Activated CD4-positive, alpha-beta T cell treated with anti-CD3 and anti-CD28 coated beads for 48 hours (primary cell): ENCODE measurements at regions not wholly inside any gene's neighbourhood (a gene's known extent, or its start where the extent isn't known, plus 50 kb on each side); places are given as distances from the start of the nearest gene placed in this dataset.

Experiments used
- DNase-seq: peaks from one replicate; pipeline ENCODE4 v3.0.0-alpha.2; 2020

- DNase-seq, result no peak
Observed at GRCh38 chr2:41705634-41706033, 342.2 kb upstream of the PKDCC start.

DNA sequence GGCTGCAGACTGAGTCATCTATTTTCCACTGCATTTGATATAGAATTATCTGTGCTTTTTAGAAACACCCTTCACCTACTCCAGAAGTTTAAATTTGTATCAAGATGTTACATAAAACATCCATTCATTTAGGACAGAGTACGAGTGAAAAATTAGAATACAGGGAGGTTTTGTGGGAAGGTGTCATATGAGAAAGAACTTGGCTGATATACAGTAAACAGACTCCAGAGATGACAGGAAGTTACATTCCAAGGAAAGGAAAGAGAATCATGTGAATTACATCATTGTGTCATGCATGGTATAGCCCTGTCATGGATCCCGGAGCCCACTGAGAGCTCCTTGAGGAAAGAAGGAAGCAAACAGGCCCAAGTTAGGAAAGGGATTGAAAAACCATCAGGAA is 341.5 kb upstream of the PKDCC start:
- no peak for DNase-seq

DNA sequence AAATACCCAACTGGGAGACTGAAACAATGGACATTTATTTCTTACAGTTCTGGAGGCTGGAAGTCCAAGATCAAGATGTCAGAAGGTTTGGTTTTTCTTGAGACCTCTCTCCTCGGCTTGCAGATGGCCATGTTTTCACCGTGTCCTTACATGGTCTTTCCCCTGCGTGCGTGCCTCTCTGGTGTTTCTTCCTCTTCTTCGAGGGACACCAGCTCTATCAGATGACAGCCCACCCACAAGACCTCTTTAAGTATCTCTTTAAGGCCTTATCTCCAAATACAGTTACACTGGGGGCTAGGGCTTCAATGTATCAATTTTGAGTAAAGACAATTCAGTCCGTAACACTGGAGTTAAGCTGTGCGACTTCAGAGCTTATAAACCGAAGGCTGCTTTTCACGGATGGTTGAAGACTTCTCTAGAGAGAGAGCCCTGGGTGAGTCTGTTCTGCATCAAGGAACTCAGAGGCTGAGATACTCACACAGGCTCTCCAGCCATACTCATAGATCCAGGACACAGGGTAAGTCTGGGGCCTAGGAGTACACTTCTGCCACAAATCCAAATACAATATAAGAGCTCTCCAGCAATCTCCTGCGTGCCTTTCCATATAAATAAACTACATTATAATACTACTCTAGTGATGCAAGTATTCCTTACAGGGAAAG is 339.9 kb upstream of the PKDCC start:
- no peak for DNase-seq

GRCh38 chr2:41709702-41710599 is 337.9 kb upstream of the PKDCC start:
- no peak for DNase-seq

- DNase-seq, result no peak
Observed at GRCh38 chr2:41710944-41711343, 336.9 kb upstream of the PKDCC start.

DNA sequence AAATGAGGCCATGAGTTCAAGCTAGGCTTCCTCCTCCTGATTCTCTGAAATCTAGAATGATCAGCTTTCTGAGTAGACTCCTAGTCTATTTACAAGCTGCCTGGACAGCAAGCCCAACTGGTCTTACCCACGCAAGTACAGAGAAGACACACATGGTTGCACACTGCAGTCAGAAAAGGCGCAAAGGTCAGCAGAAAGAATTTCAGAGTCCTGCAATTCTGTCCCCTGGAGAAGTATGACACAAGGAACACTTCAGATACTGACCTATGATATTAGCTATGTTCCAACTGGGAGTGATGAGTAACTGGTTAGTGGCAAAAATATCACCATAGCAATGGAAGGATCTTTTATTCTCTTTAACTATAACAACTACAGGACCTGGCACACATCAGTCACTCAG is 336.1 kb upstream of the PKDCC start:
- DNase-seq, result no peak

DNA sequence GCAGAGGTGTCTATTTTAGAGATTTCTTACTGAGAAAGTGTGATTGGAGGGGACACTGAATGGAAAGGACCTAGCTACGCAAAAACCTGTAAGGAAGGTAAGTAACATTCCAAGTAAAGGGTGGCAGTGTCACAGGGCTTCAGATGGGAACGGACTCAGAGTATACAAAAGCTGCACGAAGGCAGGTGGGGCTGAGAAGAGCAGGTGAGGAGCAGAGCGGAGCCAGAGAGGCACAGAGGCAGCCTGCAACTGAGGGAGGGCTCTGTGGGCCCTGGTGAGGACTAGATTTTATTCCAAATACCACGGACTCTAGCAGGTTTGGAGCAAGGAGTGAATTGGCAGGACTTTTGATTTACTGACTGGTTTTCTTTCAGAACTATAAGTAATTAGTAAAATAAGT is 331.3 kb upstream of the PKDCC start:
- DNase-seq, result no peak

DNA sequence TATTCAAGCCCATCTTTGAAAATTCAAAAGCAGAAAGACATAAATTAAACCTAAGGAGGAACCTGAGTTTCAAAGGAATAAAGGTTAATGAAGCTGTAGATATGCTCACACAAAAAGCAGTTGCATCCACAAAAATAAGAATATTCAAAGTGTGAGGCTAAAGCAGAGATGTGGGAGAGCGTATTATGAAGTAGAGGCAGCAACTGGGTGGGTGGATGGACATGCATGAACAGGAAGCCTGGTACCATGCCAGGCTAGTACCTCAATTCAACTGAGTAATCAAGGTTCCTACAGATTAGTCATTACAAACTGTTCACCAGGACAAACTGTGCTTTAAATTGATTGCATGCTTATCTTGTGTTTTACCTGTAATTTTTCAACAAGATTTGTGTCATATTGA is 330.0 kb upstream of the PKDCC start:
- no peak for DNase-seq

DNA sequence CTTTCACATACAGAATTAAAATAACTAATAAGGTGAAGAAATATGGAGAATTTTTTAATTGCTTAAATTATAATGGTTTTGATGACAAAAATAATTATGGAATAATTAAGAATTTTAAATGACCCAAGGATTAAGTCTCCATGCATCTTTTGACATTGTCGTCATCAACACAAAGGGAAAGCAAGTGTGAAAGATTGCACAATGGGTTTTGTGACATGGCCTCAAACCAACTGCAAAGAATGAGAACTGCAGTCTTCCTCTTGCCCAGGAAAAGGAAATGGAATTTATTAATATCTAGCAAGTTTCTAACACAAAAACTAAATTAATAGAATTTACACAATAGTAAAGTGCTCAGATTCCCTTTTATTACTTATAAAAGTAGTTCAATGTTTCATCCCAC is 329.1 kb upstream of the PKDCC start:
- no peak for DNase-seq

DNA sequence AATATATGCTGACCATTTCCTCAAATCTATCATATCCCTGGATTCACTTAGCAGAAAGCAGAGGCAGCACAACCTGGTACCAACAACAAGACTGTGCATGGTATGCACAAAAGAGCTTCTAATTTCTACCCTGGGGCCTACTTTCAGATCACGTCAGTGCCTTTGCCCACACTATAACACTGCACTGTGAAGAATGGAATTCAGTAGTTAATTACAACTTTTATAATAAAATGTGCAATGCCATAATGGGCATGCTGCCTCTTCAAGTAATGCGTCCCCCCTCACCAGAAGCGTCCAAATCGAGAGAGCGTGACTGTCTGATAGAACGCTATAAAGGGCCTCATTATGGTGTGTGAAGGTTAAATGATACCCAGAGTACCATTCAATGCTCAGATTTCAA is 328.1 kb upstream of the PKDCC start:
- DNase-seq, result no peak

GRCh38 chr2:41720331-41721251 is 327.2 kb upstream of the PKDCC start:
- no peak for DNase-seq

- no peak for DNase-seq
Observed at GRCh38 chr2:41722668-41723369, 325.0 kb upstream of the PKDCC start.

DNA sequence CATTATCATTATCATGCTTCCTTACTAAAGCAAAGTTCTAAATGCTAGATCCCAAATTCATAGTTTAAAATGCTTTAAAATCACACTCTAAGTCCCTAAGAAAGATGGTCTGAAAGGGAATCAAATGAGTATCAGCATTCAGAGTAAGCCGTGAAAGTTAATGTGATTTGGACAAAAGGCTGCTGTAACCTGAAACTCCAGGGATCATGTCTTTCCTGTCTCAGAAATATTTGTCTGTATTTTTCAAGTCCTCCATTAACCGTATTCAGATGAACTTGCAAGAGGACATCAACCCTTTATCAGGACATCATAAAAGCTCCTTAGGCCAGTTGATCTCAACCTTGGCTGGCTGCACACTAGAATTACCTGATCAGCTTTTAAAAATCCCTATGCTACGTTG is 324.3 kb upstream of the PKDCC start:
- no peak for DNase-seq

DNA sequence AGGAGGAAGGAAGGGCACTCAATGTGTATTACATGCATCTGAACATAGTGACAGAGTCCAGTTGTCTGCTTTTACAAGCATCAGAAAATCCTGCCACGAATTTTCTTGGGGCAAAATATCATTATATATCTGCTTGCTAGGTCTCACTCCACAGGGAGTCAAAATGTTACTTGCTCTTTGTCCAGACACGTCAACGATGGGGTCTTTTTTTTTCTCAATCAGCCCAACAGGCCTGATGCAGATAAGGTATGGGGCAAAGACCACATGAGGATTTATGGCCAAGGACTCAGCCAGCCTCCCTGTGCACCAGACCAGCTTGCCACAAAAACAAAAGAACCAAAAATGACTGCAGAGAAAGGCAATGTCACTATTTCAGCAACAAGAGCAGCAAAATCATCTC is 323.4 kb upstream of the PKDCC start:
- no peak for DNase-seq

DNA sequence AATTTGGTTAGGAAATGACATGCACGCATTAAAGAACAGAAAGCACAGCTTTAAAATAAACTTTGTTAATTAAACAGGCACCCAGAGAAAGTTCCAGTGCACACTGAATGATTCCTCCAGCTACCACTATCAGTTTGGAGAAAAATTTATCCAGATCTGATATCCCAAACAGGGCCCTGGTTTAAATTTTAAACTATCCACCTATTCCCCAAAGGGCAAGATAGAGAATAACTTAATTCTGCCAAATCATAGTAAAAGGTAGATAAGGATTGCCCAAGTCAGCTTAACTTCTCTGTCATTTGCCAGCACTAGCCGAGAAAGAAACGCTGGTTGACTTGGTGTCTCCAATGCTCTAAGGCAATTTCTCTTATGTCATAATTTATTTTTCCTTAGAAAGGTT is 321.9 kb upstream of the PKDCC start:
- no peak for DNase-seq

DNA sequence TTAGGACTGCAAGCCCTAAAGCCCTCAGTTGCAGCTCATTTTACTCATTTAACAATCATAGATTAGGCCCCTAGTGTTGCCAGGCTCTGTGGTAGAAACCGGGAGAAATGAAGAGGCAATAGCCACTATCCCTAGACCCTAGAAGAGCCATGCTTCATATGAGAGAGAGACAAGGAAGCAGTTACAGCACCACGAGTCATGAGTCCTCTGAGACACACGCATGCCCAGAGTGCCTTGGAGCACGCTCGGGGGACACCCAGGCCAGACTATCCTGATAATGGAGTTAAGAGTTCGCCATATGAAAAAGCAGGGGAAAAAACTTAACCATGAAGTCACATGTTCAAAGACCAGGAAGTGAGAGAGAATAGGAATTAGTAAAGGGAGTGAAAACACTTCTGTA is 321.5 kb upstream of the PKDCC start:
- no peak for DNase-seq

DNA sequence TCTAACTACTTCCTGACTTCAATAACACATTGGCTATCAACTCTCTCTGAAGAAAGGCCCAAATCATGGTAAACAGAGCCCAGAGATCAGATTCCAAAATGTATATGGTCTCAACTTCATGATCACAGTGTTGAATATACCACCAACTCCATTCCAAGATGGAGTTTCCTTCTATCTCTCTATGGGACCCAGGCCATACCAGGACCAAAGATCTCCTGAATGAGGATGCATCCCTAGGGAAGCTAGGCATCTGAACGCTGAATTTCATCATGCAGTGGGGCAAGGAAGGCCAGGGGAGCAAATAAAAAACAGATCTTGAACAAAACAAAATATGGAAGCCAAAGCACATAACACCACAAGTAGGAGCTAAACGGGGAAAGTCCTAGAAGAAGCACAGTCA is 320.7 kb upstream of the PKDCC start:
- no peak for DNase-seq

GRCh38 chr2:41727711-41728110 is 320.1 kb upstream of the PKDCC start:
- DNase-seq, result no peak

- DNase-seq, result no peak
Observed at GRCh38 chr2:41728788-41729338, 319.0 kb upstream of the PKDCC start.

- DNase-seq, result no peak
Observed at GRCh38 chr2:41729800-41730364, 317.9 kb upstream of the PKDCC start.

- no peak for DNase-seq
Observed at GRCh38 chr2:41735006-41735405, 312.8 kb upstream of the PKDCC start.

DNA sequence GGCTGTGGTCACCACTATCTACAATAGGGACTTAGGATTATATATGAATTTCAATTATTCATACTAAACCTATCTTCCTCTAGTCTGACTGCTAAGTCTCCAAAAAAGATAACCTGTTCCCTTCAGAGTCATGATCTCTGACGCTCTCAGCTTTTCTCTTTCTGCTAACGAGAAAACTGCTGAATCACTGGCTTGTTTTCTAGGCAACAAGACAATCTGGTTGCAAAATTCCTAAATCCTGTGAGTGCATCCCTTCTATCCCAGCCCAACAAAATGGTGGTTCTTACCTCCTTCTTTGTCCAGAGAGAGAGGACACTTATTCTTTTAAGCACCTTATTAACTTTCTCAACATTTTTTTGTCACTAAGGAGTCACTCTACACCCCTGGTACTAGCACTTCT is 312.3 kb upstream of the PKDCC start:
- DNase-seq, result no peak
